ENCODE measurements at regions not wholly inside any gene's neighbourhood (a gene's known extent, or its start where the extent isn't known, plus 50 kb on each side); places are given as distances from the start of the nearest gene placed in this dataset.

DNA sequence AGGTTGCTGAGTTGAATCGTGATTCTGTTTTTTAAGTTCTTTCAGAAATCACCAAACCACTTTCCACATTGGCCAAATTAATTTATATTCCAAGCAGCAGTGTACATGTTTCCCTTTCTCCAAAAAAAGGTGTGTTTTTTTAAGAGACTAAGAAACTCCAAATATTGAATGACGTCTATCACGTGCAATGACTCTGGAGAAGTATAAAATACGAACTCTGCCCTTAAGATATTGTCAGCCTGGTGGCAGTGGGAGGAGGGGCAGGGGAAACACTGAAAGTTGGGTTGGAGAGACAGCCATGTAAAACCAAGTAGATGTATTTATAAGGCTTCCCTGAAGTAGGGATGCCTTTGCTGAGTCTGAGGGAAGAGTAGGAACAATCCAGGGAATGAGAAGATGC is 50.1 kb upstream of the DHRS4 start:
- FAIRE-seq, result no peak
